Testis (tissue), 2 donors: ENCODE measurements at regions not wholly inside any gene's neighbourhood (a gene's known extent, or its start where the extent isn't known, plus 50 kb on each side); places are given as distances from the start of the nearest gene placed in this dataset.

Experiments
- CTCF ChIP-seq, 3 experiments: fragments of 450-650 bp in 2 of 3; fragments of 200-600 bp in 1 of 3; sonication (generic) in 1 of 3; IDR thresholded peaks; one replicate each; pipeline ENCODE4 v1.5.1; 2016 to 2019; ENCODE audit warnings: antibody characterized with exemption in 3 of 3, mild to moderate bottlenecking in 2 of 3, moderate library complexity in 1 of 3
- POLR2A ChIP-seq: fragments of 450-650 bp; IDR thresholded peaks from one replicate; pipeline ENCODE4 v1.6.1; 2017; ENCODE audit warnings: antibody characterized with exemption, mild to moderate bottlenecking, moderate library complexity

- TF ChIP-seq CTCF (IDR thresholded peaks at IDR 0.05) (no peak), POLR2A (no peak)
These were observed 851.3 kb upstream of the MAN1A1 start for GRCh38 chr6:120200853-120201252.
